Trophoblast cell (in vitro differentiated cells and primary cell): ENCODE measurements at regions not wholly inside any gene's neighbourhood (a gene's known extent, or its start where the extent isn't known, plus 50 kb on each side); places are given as distances from the start of the nearest gene placed in this dataset.

ENCODE experiments used
- DNase-seq, 2 donors: peaks; one replicate each; pipeline ENCODE4 v3.0.0-alpha.2; 2016
- H2AFZ ChIP-seq: 2 replicates; pipeline ENCODE4 v1.6.1; 2013; ENCODE audit warnings: low read length, moderate library complexity, mild to moderate bottlenecking; ENCODE audit not compliant: insufficient read depth, poor library complexity
- H2AK5ac ChIP-seq: 2 replicates; pipeline ENCODE4 v1.6.1; 2013; ENCODE audit warnings: mild to moderate bottlenecking, low read length
- H2BK120ac ChIP-seq: 2 replicates; pipeline ENCODE4 v1.6.1; 2013; ENCODE audit warnings: low read length, mild to moderate bottlenecking, moderate library complexity; ENCODE audit not compliant: insufficient read depth, poor library complexity
- H2BK12ac ChIP-seq: 2 replicates; pipeline ENCODE4 v1.6.1; 2013; ENCODE audit warnings: mild to moderate bottlenecking, low read length, moderate library complexity
- H2BK5ac ChIP-seq: 2 replicates; pipeline ENCODE4 v1.6.1; 2013; ENCODE audit warnings: low read length, low read depth, moderate library complexity, mild to moderate bottlenecking; ENCODE audit not compliant: poor library complexity
- H3K14ac ChIP-seq: 2 replicates; pipeline ENCODE4 v1.6.1; 2013; ENCODE audit warnings: mild to moderate bottlenecking, low read length
- H3K18ac ChIP-seq: 2 replicates; pipeline ENCODE4 v1.6.1; 2013; ENCODE audit warnings: mild to moderate bottlenecking, low read length
- H3K23ac ChIP-seq: 2 replicates; pipeline ENCODE4 v1.6.1; 2013; ENCODE audit warnings: low read length
- H3K27ac ChIP-seq: 2 replicates; pipeline ENCODE4 v1.5.1; 2013; ENCODE audit warnings: low read depth, mild to moderate bottlenecking, inconsistent platforms, low read length, moderate library complexity
- H3K27me3 ChIP-seq: 2 replicates; pipeline ENCODE4 v1.6.1; 2013; ENCODE audit warnings: inconsistent platforms, mild to moderate bottlenecking, low read length, moderate library complexity; ENCODE audit not compliant: insufficient read depth
- H3K36me3 ChIP-seq, 2 experiments: 1 replicate in 1 of 2; 2 replicates in 1 of 2; pipeline ENCODE4 v1.6.1; 2013; ENCODE audit warnings: low read length in 2 of 2, mild to moderate bottlenecking in 2 of 2, moderate library complexity in 1 of 2; ENCODE audit not compliant: insufficient read depth in 2 of 2, control insufficient read depth in 1 of 2
- H3K4ac ChIP-seq: 2 replicates; pipeline ENCODE4 v1.6.1; 2013; ENCODE audit warnings: low read depth, mild to moderate bottlenecking, low read length, moderate library complexity
- H3K4me1 ChIP-seq, 2 experiments: 1 replicate in 1 of 2; 2 replicates in 1 of 2; pipeline ENCODE4 v1.6.1; 2013; ENCODE audit warnings: low read length in 2 of 2, mild to moderate bottlenecking in 2 of 2, moderate library complexity in 1 of 2; ENCODE audit not compliant: insufficient read depth in 2 of 2, control insufficient read depth in 1 of 2
- H3K4me2 ChIP-seq: 2 replicates; pipeline ENCODE4 v1.6.1; 2013; ENCODE audit warnings: inconsistent platforms, mild to moderate bottlenecking, low read length, moderate library complexity
- H3K4me3 ChIP-seq: 2 replicates; pipeline ENCODE4 v1.5.1; 2013; ENCODE audit warnings: mild to moderate bottlenecking, low read depth, low read length, inconsistent platforms
- H3K79me1 ChIP-seq: one replicate; pipeline ENCODE4 v1.6.1; 2013; ENCODE audit warnings: low read length
- H3K79me2 ChIP-seq: 2 replicates; pipeline ENCODE4 v1.6.1; 2013; ENCODE audit warnings: low read length, mild to moderate bottlenecking; ENCODE audit not compliant: control insufficient read depth, insufficient read depth, poor library complexity
- H3K9ac ChIP-seq: 2 replicates; pipeline ENCODE4 v1.6.1; 2013; ENCODE audit warnings: mild to moderate bottlenecking, low read length
- H3K9me3 ChIP-seq: 2 replicates; pipeline ENCODE4 v1.6.1; 2013; ENCODE audit warnings: low read depth, mild to moderate bottlenecking, control low read depth, inconsistent platforms, low read length; ENCODE audit not compliant: insufficient read depth
- H4K12ac ChIP-seq: 2 replicates; pipeline ENCODE4 v1.6.1; 2013; ENCODE audit warnings: low read depth, mild to moderate bottlenecking, low read length, moderate library complexity
- H4K8ac ChIP-seq: 2 replicates; pipeline ENCODE4 v1.6.1; 2013; ENCODE audit warnings: low read depth, mild to moderate bottlenecking, low read length, moderate library complexity
- H4K91ac ChIP-seq: one replicate; pipeline ENCODE4 v1.6.1; 2013; ENCODE audit warnings: low read depth, mild to moderate bottlenecking, low read length, moderate library complexity
- WGBS: extraction: QIAGEN DNeasy Blood & Tissue Kit; methylation state at CpG from one replicate; pipeline ENCODE4 v1.1.7; 2013; ENCODE audit warnings: missing lambda C conversion rate; ENCODE audit not compliant: insufficient read length, insufficient coverage; ENCODE audit errors: extremely low coverage; 5-methylcytosine and 5-hydroxymethylcytosine counted together

DNA sequence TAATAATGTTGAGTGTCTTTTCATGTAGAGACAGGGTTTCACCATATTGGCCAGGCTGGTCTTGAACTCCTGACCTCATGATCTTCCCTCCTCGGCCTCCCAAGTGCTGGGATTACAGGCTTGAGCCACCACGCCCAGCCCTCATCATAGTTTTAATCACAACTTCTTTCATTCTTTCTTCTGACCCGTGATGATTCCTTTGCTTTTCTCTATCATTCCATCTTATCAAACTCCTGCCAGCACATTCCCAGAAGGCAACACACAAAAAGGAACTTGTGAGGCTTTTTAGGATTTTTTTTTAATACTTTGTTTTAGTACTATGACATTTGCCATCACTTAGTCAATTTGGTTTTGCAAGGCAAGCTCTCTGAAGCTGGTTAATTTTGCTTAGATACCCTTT is 77.5 kb upstream of the MEOX2 start:
- no peak overlapping the region for H2AK5ac ChIP-seq
- H3K18ac ChIP-seq, result no peak overlapping the region
- no peaks in the 10 kb centered on the region for H3K36me3 ChIP-seq
- no CpG with 5 or more reads among the region's 3 CpGs for WGBS
- H2BK12ac ChIP-seq, result no peak overlapping the region
- H3K4me1 ChIP-seq, result no peaks in the 10 kb centered on the region
- H3K23ac ChIP-seq, result no peak overlapping the region
- H3K4ac ChIP-seq, result no peak overlapping the region
- H4K8ac ChIP-seq, result no peak overlapping the region
- peaks cover 1% of the 10 kb centered on the region for H3K9me3 ChIP-seq
- no peak overlapping the region for H3K4me3 ChIP-seq
- H3K14ac ChIP-seq, result no peak overlapping the region
- H3K4me2 ChIP-seq, result no peak overlapping the region
- no peaks in the 10 kb centered on the region for H3K79me1 ChIP-seq
- no peak overlapping the region for H2BK5ac ChIP-seq
- no peaks in the 10 kb centered on the region for H3K27me3 ChIP-seq
- no peak overlapping the region for H4K12ac ChIP-seq
- peak; percentile 63 to 83 for DNase-seq
- H3K9ac ChIP-seq, result no peak overlapping the region
- no peak overlapping the region for H4K91ac ChIP-seq
- no peak overlapping the region for H2AFZ ChIP-seq
- no peak overlapping the region for H2BK120ac ChIP-seq
- no peaks in the 10 kb centered on the region for H3K79me2 ChIP-seq
- no peak overlapping the region for H3K27ac ChIP-seq

DNA sequence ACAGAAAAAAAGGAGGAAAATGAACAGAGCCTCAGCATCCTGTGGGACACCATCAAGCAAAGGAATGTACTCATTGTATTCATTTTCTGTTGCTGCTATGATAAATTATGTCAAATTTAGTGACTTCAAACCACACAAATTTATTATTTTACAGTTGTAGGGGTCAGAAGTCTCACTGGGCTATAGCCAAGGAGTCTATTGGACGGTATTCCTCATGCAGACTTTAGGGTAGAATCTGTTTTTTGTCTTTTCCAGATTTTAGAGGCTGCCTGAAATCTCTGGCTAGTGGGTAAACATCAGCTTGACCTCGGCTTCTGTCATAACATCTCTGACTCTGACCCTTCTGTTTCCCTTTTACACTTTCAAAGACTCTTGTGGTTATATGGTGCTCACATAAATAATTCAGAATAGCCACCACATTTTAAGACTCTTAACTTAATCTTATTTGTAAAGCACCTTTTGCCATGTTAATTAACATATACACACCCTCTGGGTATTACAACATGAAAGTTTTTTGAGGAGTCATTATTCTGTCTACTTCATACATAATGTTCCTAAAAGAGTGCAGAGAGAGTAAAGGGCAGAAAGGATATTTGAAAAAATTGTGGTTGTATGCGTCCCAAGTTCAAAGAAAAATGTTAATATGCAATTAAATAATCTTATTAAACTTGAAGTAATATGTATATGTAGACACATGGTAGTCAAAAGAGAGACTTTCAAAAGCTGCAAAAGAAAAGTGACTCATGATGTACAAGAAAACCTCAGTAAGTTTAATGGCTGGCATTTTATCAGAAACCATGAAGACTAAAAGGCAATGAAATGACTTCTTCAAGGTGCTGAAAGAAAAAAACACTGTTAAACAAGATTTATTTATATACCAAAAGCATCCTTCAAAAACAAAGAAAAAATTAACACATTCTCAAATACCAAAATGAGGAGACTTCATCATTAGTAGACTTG is 70.8 kb upstream of the MEOX2 start:
- Histone ChIP-seq H3K18ac (no peak overlapping the region), H3K4me2 (no peak overlapping the region), H2BK5ac (no peak overlapping the region), H3K36me3 (no peaks in the 10 kb centered on the region), H3K27me3 (no peaks in the 10 kb centered on the region), H3K79me2 (no peaks in the 10 kb centered on the region), H3K4me3 (no peak overlapping the region), H2BK120ac (no peak overlapping the region), H3K4me1 (no peaks in the 10 kb centered on the region), H3K4ac (no peak overlapping the region), H3K79me1 (no peaks in the 10 kb centered on the region), H3K23ac (no peak overlapping the region), H2AFZ (no peak overlapping the region), H2AK5ac (no peak overlapping the region), H4K12ac (no peak overlapping the region), H3K9ac (no peak overlapping the region), H3K9me3 (no peaks in the 10 kb centered on the region), H4K91ac (no peak overlapping the region), H4K8ac (no peak overlapping the region), H3K14ac (no peak overlapping the region), H2BK12ac (no peak overlapping the region), H3K27ac (no peak overlapping the region)
- no CpG with 5 or more reads among the region's 3 CpGs for WGBS
- no peak for DNase-seq

GRCh38 chr7:15755061-15755460 is 68.6 kb upstream of the MEOX2 start:
- Histone ChIP-seq H3K4me3 (no peak overlapping the region), H3K4ac (no peak overlapping the region), H4K12ac (no peak overlapping the region), H2BK12ac (no peak overlapping the region), H3K4me1 (no peaks in the 10 kb centered on the region), H3K14ac (no peak overlapping the region), H3K27me3 (no peaks in the 10 kb centered on the region), H4K91ac (no peak overlapping the region), H4K8ac (no peak overlapping the region), H3K79me2 (no peaks in the 10 kb centered on the region), H3K27ac (no peak overlapping the region), H3K79me1 (no peaks in the 10 kb centered on the region), H3K9ac (no peak overlapping the region), H3K18ac (no peak overlapping the region), H3K23ac (no peak overlapping the region), H2AFZ (no peak overlapping the region), H2BK5ac (no peak overlapping the region), H3K4me2 (no peak overlapping the region), H3K9me3 (no peaks in the 10 kb centered on the region), H3K36me3 (no peaks in the 10 kb centered on the region), H2BK120ac (no peak overlapping the region), H2AK5ac (no peak overlapping the region)
- DNase-seq, result no peak
- WGBS, result no CpG with 5 or more reads among the region's 2 CpGs

- Histone ChIP-seq H3K4me1 (no peaks in the 10 kb centered on the region), H3K27ac (no peak overlapping the region), H3K9ac (no peak overlapping the region), H3K23ac (no peak overlapping the region), H4K91ac (no peak overlapping the region), H3K18ac (no peak overlapping the region), H3K9me3 (no peaks in the 10 kb centered on the region), H2BK5ac (no peak overlapping the region), H3K27me3 (no peaks in the 10 kb centered on the region), H3K79me2 (no peaks in the 10 kb centered on the region), H4K8ac (no peak overlapping the region), H2AFZ (no peak overlapping the region), H3K79me1 (no peaks in the 10 kb centered on the region), H2BK120ac (no peak overlapping the region), H3K4ac (no peak overlapping the region), H3K4me2 (no peak overlapping the region), H4K12ac (no peak overlapping the region), H3K14ac (no peak overlapping the region), H2BK12ac (no peak overlapping the region), H3K4me3 (no peak overlapping the region), H2AK5ac (no peak overlapping the region), H3K36me3 (no peaks in the 10 kb centered on the region)
- 100% methylated on average over 1 of the region's 1 CpG for WGBS
- DNase-seq, result no peak
Observed at GRCh38 chr7:15753887-15754579, 67.5 kb upstream of the MEOX2 start.
